ENCODE measurements at regions not wholly inside any gene's neighbourhood (a gene's known extent, or its start where the extent isn't known, plus 50 kb on each side); places are given as distances from the start of the nearest gene placed in this dataset.

DNA sequence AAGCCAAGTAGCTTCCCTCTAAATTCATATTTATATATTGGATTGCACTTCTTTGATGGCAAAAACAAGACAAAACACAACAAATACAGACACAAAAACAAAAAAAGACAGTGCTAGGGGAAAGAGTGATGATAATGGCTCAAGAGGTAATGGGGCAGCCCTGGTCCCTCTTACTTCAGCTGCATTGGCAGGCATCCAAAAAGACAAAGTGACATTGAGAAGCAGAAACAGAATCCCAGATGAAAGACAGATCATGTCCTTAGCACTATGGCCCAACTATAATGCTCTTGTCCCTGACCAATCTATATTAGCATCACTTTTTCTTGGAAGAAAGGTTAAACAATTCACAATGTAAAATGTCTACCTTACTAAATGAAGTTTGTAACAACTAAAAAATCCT lies 76.2 kb downstream of the GPR85 start:
- TF ChIP-seq CTCF (IDR thresholded peaks at IDR 0.05; ENCODE audit: unreplicated experiment): no peak
- no peaks in the 10 kb centered on the region for H3K4me1 Mint-ChIP-seq
- H3K27me3 Mint-ChIP-seq (ENCODE audit: low read depth): no peaks in the 10 kb centered on the region
- DNase-seq (ENCODE audit: low spot score in 2 of 2, unreplicated experiment in 2 of 2): no peak
- no peak overlapping the region for H3K27ac Mint-ChIP-seq
- peaks cover 34% of the 10 kb centered on the region for H3K9me3 Mint-ChIP-seq
- H3K4me3 Mint-ChIP-seq: no peak overlapping the region
- peaks cover 4% of the 10 kb centered on the region for H3K36me3 Mint-ChIP-seq

GRCh38 chr7:113008755-113009154 lies 77.9 kb downstream of the GPR85 start:
- Mint-ChIP-seq H3K4me1 (no peaks in the 10 kb centered on the region), H3K36me3 (peaks cover 4% of the 10 kb centered on the region), H3K27ac (no peak overlapping the region), H3K9me3 (peaks cover 37% of the 10 kb centered on the region), H3K4me3 (no peak overlapping the region), H3K27me3 (ENCODE audit: low read depth) (no peaks in the 10 kb centered on the region)
- TF ChIP-seq CTCF (IDR thresholded peaks at IDR 0.05; ENCODE audit: unreplicated experiment): no peak
- DNase-seq (ENCODE audit: low spot score in 2 of 2, unreplicated experiment in 2 of 2): no peak

DNA sequence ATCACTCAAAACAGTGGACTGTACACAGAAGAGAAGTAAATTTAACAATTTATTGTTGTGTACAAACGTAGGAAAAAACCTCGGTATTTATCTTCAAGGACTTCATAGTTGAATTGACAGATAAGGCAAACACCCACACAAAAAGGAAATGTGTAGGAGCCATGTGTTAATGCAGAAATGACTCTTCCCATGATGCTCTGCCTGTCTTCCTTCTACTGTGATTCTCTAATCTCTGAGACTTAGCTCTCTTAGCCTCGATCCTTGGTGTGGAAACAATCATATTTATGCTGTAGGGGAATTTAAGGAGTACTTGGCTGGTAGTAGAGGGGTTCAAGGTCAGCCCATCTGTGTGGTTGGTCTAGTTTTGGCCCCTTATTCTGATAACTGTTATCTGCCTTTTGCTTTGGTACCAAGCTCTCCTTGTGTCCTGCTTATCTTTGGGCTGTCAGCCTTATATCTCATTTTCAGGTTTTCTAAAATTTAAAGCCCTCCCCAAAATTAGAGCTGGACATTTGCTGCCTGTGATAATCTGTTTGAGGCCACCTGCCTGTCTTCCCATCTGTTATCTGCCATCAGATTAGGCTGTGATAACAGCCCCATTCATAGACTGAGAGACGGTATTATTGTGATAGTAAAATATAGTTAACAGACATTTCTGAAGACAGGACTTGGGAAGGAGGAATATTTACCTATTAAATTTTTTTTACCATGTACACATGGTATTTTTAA lies 81.7 kb downstream of the GPR85 start:
- no peak for DNase-seq (ENCODE audit: low spot score in 2 of 2, unreplicated experiment in 2 of 2)
- Mint-ChIP-seq H3K27ac (no peak overlapping the region), H3K4me1 (no peaks in the 10 kb centered on the region), H3K4me3 (no peak overlapping the region), H3K27me3 (ENCODE audit: low read depth) (no peaks in the 10 kb centered on the region), H3K36me3 (no peaks in the 10 kb centered on the region), H3K9me3 (peaks cover 15% of the 10 kb centered on the region)
- no peak for TF ChIP-seq CTCF (IDR thresholded peaks at IDR 0.05; ENCODE audit: unreplicated experiment)

- no peak for TF ChIP-seq CTCF (IDR thresholded peaks at IDR 0.05; ENCODE audit: unreplicated experiment)
- peaks cover 4% of the 10 kb centered on the region for H3K9me3 Mint-ChIP-seq
- H3K27ac Mint-ChIP-seq: no peak overlapping the region
- no peaks in the 10 kb centered on the region for H3K27me3 Mint-ChIP-seq (ENCODE audit: low read depth)
- H3K4me1 Mint-ChIP-seq: no peaks in the 10 kb centered on the region
- H3K4me3 Mint-ChIP-seq: no peak overlapping the region
- no peak for DNase-seq (ENCODE audit: low spot score in 2 of 2, unreplicated experiment in 2 of 2)
- H3K36me3 Mint-ChIP-seq: no peaks in the 10 kb centered on the region
These were observed 86.2 kb downstream of the GPR85 start for GRCh38 chr7:113000316-113001020.

- TF ChIP-seq CTCF (IDR thresholded peaks at IDR 0.05; ENCODE audit: unreplicated experiment): no peak
- Mint-ChIP-seq H3K27ac (no peak overlapping the region), H3K4me1 (no peaks in the 10 kb centered on the region), H3K36me3 (no peaks in the 10 kb centered on the region), H3K9me3 (peaks cover under 1% of the 10 kb centered on the region), H3K4me3 (no peak overlapping the region), H3K27me3 (ENCODE audit: low read depth) (no peaks in the 10 kb centered on the region)
- DNase-seq (ENCODE audit: low spot score in 2 of 2, unreplicated experiment in 2 of 2): no peak
These were observed 88.8 kb downstream of the GPR85 start for GRCh38 chr7:112997831-112998230.
